Ascending aorta (tissue), 2 donors: ENCODE measurements at regions not wholly inside any gene's neighbourhood (a gene's known extent, or its start where the extent isn't known, plus 50 kb on each side); places are given as distances from the start of the nearest gene placed in this dataset.
"Not testable (repeated sequence)": the region's sequence is repeated elsewhere in the genome, so short reads cannot be mapped to it uniquely, and the experiment has no call there.

ENCODE experiments used
- DNase-seq, 2 donors: peaks; one replicate each; pipeline ENCODE4 v3.0.0-alpha.2; 2019; ENCODE audit warnings: low spot score in 2 of 2
- H3K27ac ChIP-seq, 2 donors: fragments of 200-600 bp; sonication (generic); one replicate each; pipeline ENCODE4 v1.5.1; 2016 to 2017; ENCODE audit warnings: mild to moderate bottlenecking in 1 of 2
- H3K27me3 ChIP-seq: fragments of 200-600 bp; sonication (generic); one replicate; pipeline ENCODE4 v1.5.1; 2017
- H3K36me3 ChIP-seq, 2 donors: fragments of 200-600 bp; sonication (generic); one replicate each; pipeline ENCODE4 v1.5.1; 2016
- H3K4me1 ChIP-seq, 2 donors: fragments of 200-600 bp; sonication (generic); one replicate each; pipeline ENCODE4 v1.5.1; 2016 to 2017; ENCODE audit warnings: mild to moderate bottlenecking in 1 of 2
- H3K4me3 ChIP-seq, 2 donors: fragments of 200-600 bp; sonication (generic); one replicate each; pipeline ENCODE4 v1.5.1; 2016 to 2017; ENCODE audit warnings: mild to moderate bottlenecking in 1 of 2
- H3K9me3 ChIP-seq, 2 donors: fragments of 200-600 bp; sonication (generic); one replicate each; pipeline ENCODE4 v1.5.1; 2016
- intact Hi-C: fragments of 100-400 bp; cut with DNase I; formaldehyde crosslinking; loops from one replicate; pipeline ENCODE4 v1.15.1; 2023
- TF ChIP-seq, protein P1 (sequence below), 3 experiments: fragments of 200-600 bp in 2 of 3; fragments of 450-650 bp in 1 of 3; sonication (generic) in 2 of 3; IDR thresholded peaks; one replicate each; pipeline ENCODE4 v1.5.1; 2016 to 2019; ENCODE audit warnings: antibody characterized with exemption in 3 of 3, mild to moderate bottlenecking in 1 of 3, moderate library complexity in 1 of 3

DNA sequence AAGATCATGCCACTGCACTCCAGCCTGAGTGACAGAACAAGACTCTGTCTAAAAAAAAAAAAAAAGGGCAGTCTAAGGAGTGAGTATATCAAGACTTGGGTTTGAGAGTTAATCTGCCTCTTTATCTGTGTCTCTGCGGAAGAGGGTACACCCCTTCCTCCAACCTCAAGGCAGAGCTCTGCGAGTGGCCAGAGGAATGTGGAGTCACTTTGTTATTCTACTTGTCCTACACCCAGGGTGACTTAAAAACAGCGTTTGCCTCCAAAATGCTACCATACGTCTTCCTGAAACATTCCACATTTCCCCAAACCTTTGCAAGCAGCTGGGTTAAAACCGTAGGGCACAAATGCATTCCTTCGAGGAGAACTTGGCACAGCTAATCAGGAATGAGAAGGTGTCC, 199.9 kb downstream of the SHOX start:
- H3K4me3 ChIP-seq = no peak overlapping the region
- no peaks in the 10 kb centered on the region for H3K4me1 ChIP-seq
- no peak overlapping the region for H3K27ac ChIP-seq
- intact Hi-C loops = no loop called here
- no peaks in the 10 kb centered on the region for H3K36me3 ChIP-seq
- TF ChIP-seq, protein P1, sequence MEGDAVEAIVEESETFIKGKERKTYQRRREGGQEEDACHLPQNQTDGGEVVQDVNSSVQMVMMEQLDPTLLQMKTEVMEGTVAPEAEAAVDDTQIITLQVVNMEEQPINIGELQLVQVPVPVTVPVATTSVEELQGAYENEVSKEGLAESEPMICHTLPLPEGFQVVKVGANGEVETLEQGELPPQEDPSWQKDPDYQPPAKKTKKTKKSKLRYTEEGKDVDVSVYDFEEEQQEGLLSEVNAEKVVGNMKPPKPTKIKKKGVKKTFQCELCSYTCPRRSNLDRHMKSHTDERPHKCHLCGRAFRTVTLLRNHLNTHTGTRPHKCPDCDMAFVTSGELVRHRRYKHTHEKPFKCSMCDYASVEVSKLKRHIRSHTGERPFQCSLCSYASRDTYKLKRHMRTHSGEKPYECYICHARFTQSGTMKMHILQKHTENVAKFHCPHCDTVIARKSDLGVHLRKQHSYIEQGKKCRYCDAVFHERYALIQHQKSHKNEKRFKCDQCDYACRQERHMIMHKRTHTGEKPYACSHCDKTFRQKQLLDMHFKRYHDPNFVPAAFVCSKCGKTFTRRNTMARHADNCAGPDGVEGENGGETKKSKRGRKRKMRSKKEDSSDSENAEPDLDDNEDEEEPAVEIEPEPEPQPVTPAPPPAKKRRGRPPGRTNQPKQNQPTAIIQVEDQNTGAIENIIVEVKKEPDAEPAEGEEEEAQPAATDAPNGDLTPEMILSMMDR (IDR thresholded peaks at IDR 0.05) = no peak
- no peaks in the 10 kb centered on the region for H3K9me3 ChIP-seq
- no peaks in the 10 kb centered on the region for H3K27me3 ChIP-seq
- no peak for DNase-seq

- no peak for DNase-seq
- H3K27ac ChIP-seq = peak overlapping the region in 1 of 2 donors; percentile 51
- H3K27me3 ChIP-seq = no peaks in the 10 kb centered on the region
- H3K36me3 ChIP-seq = no peaks in the 10 kb centered on the region
- intact Hi-C loops = loop anchor here (10.0 kb wide), 1 partner anchor 166 kb away; no protein-coding TSS in a partner anchor
- TF ChIP-seq, protein P1 (IDR thresholded peaks at IDR 0.05) = no peak
- no peaks in the 10 kb centered on the region for H3K4me1 ChIP-seq
- no peaks in the 10 kb centered on the region for H3K9me3 ChIP-seq
- H3K4me3 ChIP-seq = no peak overlapping the region
Observed at GRCh38 chrX:829145-829544, 198.6 kb downstream of the SHOX start.

DNA sequence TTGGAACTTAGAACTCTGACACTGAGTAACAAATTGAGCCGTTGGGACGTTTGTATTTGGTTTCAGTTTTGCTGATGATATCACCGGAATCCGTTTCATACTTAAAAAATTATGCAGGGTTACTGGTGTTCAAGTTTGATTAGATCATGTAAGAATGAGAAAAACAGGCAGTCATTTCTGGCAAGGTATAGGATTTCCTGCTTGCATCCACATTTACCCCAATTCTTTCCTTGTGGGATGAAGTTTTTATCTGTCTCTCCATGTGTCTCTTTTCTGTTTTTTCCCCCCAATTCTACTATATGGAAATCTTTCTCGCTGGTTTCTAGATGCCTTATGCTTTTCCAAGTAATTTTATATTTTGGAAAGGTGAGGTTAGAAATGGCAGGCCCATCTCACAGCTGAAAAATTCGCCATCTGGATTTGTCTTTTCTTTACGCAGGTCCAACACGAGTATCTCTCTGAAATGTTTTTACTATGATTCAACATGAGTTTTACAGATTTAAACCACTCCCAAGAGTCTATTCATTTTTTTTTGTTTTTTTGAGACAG, 197.9 kb downstream of the SHOX start:
- peak overlapping the region; percentile 51 for H3K27ac ChIP-seq
- no peaks in the 10 kb centered on the region for H3K36me3 ChIP-seq
- H3K9me3 ChIP-seq = no peaks in the 10 kb centered on the region
- TF ChIP-seq, protein P1 (IDR thresholded peaks at IDR 0.05) = no peak
- intact Hi-C loops = loop anchor here (10.0 kb wide), 1 partner anchor 166 kb away; no protein-coding TSS in a partner anchor
- no peak for DNase-seq
- no peaks in the 10 kb centered on the region for H3K27me3 ChIP-seq
- H3K4me3 ChIP-seq = peak overlapping the region; percentile 29 to 51
- no peaks in the 10 kb centered on the region for H3K4me1 ChIP-seq

DNA sequence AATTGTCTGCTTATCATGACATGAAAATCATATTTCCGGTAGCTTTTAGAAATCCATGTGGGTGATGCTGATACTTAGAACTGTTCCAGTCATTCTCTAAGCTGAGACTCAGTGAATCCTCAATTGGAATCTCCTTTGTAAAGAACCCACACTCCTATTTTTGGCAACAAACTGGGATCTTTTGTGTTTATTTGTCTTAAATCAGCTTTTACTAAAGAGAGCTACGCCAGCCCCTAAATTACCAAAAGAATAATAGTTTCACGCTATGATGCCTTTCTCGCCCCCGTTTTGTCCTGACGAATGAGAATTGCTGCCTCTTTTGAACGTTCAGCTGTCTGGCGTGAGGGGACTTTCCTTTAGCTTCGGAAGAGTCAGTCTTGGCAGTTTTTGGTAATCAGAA, 195.9 kb downstream of the SHOX start:
- H3K27ac ChIP-seq = peak overlapping the region; percentile 76 to 77
- H3K4me1 ChIP-seq = no peaks in the 10 kb centered on the region
- peak overlapping the region; percentile 21 to 47 for H3K4me3 ChIP-seq
- H3K9me3 ChIP-seq = no peaks in the 10 kb centered on the region
- H3K36me3 ChIP-seq = no peaks in the 10 kb centered on the region
- DNase-seq = no peak
- no peaks in the 10 kb centered on the region for H3K27me3 ChIP-seq
- TF ChIP-seq, protein P1 (IDR thresholded peaks at IDR 0.05) = no peak
- intact Hi-C loops = loop anchor here (10.0 kb wide), 1 partner anchor 168 kb away; no protein-coding TSS in a partner anchor

DNA sequence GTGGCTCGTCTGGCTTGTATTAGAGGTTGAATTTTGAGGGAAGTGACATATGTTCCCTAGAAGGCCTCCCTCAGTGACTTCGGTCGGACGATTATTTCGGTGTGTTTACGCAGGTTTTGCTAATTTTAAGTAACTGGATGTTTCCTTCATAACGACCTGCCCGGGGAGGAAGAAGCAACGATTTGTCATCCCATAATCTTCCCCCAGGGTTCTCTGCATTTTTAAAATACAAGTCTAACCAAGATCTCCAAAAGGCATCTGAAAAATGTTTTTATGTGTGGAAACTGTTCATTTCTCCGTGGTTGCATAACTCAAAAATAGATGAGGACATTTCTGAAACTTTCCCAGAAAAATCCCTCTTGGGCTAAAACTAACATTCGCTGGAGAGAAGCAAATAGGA, 195.4 kb downstream of the SHOX start:
- TF ChIP-seq, protein P1 (IDR thresholded peaks at IDR 0.05) = no peak
- Histone ChIP-seq H3K4me3 (peak overlapping the region; percentile 21 to 47), H3K4me1 (no peaks in the 10 kb centered on the region), H3K9me3 (no peaks in the 10 kb centered on the region), H3K27me3 (no peaks in the 10 kb centered on the region), H3K36me3 (no peaks in the 10 kb centered on the region), H3K27ac (peak overlapping the region; percentile 76 to 77)
- intact Hi-C loops = loop anchor here (10.0 kb wide), 1 partner anchor 169 kb away; no protein-coding TSS in a partner anchor
- no peak for DNase-seq

DNA sequence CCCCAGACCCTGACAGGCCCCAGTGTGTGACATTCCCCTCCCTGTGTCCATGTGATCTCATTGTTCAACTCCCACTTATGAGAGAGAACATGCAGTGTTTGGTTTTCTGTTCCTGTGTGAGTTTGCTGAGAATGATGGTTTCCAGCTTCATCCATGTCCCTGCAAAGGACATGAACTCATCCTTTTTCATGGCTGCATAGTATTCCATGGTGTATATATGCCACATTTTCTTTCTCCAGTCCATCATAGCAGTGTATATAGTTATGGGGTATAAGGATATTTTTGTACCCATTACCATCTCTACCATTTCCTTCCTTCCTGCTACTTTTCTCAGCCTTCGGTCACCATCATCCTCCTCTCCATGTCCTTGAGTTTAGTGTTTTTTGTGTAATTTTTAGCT, 192.5 kb downstream of the SHOX start:
- not testable (repeated sequence) for H3K27ac ChIP-seq, H3K27me3 ChIP-seq, H3K9me3 ChIP-seq, H3K4me3 ChIP-seq, H3K36me3 ChIP-seq, H3K4me1 ChIP-seq, DNase-seq
- intact Hi-C loops = loop anchor here (10.0 kb wide), 1 partner anchor 172 kb away; no protein-coding TSS in a partner anchor
